ENCODE measurements at regions not wholly inside any gene's neighbourhood (a gene's known extent, or its start where the extent isn't known, plus 50 kb on each side); places are given as distances from the start of the nearest gene placed in this dataset.
"Not testable (repeated sequence)": the region's sequence is repeated elsewhere in the genome, so short reads cannot be mapped to it uniquely, and the experiment has no call there.

DNA sequence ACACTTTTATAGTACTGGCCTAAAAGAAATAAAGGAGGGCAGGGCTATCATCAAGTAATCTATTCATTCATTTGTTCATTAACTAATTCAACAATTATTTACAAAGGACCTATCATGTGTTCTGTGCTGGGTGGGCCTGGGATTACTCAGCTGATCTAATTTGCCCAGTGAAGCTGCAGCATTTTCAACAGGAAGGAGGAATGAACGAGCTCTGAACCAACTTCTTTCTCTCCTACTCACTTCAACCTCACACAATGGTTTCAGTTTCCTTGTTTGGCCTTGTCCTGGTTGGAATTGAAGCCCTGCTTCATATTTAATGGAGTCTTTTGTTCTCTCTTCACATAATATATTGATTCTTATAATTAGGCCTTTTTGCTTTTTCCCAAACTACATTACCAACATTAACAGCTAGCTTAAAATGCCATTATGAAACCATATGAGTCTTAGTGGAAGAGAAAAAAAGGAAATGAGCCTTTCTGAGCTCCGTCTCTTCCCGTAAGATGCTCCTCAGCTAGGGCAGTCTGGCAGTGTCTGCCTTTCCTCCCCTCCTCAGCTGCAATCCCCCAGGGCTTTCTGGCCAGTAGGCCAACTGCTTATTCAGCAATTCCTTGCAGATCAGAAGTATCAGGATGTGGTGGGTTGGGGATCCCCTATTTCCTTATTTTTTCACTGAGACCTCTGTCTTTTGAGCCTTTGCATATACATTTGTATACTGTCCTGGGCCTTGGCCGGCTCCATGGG lies 79.4 kb upstream of the NRN1 start (continued):
- TF ChIP-seq ZNF560 (tag by site-specific recombination; IDR thresholded peaks at IDR 0.05; ENCODE audit: borderline replicate concordance), result no peak
- TF ChIP-seq ZNF184 (tag by site-specific recombination; IDR thresholded peaks at IDR 0.05), result no peak

DNA sequence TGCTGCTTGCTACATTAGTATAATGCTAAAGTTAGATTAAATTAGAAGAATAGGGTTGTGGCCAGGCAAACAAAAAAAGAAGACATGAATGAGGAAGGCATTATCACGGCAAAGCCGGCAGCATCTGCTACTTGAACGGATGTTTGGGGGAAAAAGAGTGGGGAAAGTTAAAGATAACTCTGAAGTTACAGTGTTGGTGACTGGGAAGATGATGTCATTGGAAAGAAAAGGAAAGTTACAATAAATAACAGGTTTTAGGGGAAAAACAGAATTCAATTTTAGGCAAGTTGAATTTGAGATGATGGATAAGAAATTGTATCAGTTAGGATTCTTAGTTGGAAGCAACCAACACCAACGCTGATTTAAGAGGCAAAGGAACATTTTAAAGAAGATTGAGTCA lies 74.2 kb upstream of the NRN1 start:
- H3K9me3 ChIP-seq (ENCODE audit: control insufficient read depth, insufficient read depth, low read depth, low read length), result no peaks in the 10 kb centered on the region; the same call in 1 of the 2 replicates
- H3K27ac ChIP-seq (ENCODE audit: extremely low read depth, low read depth, low read length), result no peak overlapping the region
- H3K4me1 ChIP-seq (ENCODE audit: control insufficient read depth, insufficient read depth, low read length), result no peaks in the 10 kb centered on the region
- H3K4me3 ChIP-seq (ENCODE audit: low read depth, low read length), result no peak overlapping the region
- CTCF ChIA-PET, result no interaction called here
- POLR2A ChIA-PET, result no interaction called here
- no peak for TF ChIP-seq KLF9 (tag by site-specific recombination; IDR thresholded peaks at IDR 0.05; ENCODE audit: low read depth)
- TF ChIP-seq, protein P1, sequence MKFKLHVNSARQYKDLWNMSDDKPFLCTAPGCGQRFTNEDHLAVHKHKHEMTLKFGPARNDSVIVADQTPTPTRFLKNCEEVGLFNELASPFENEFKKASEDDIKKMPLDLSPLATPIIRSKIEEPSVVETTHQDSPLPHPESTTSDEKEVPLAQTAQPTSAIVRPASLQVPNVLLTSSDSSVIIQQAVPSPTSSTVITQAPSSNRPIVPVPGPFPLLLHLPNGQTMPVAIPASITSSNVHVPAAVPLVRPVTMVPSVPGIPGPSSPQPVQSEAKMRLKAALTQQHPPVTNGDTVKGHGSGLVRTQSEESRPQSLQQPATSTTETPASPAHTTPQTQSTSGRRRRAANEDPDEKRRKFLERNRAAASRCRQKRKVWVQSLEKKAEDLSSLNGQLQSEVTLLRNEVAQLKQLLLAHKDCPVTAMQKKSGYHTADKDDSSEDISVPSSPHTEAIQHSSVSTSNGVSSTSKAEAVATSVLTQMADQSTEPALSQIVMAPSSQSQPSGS (tag by site-specific recombination; IDR thresholded peaks at IDR 0.05; ENCODE audit: low read depth), result 0 out of 2 replicates have a peak, but pooled peaks have one; percentile 12
- no peaks in the 10 kb centered on the region for H3K36me3 ChIP-seq (ENCODE audit: control insufficient read depth in 2 of 2, insufficient read depth in 1 of 2, low read length in 2 of 2)

DNA sequence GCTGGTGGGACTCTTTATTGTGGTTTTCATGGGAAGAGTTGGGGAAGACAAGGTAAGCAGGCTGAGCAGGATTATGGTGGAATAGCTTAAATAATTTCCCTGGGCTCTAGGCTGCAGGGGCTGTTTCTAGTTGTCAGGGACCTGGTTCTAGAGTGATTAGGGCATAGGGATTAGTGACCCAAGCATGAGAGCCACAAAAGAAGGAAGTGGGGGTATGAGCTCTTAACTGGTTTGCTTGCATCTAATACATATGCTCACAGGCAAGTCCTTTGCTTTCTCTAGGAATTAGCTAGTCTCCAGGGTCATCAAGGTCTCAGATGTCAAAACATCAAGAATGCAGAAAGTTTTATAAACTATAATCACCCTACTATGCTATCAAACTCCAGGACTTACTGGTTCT lies 67.5 kb upstream of the NRN1 start:
- ChIA-PET CTCF (interaction anchor here (1.1 kb wide), 1 partner anchor 17 kb away, joined by 4 read pairs; no protein-coding TSS in a partner anchor), POLR2A (no interaction called here)
- Histone ChIP-seq H3K27ac (ENCODE audit: extremely low read depth, low read depth, low read length) (no peak overlapping the region), H3K9me3 (ENCODE audit: control insufficient read depth, insufficient read depth, low read depth, low read length) (no peaks in the 10 kb centered on the region; the same call in 1 of the 2 replicates), H3K36me3 (ENCODE audit: control insufficient read depth in 2 of 2, insufficient read depth in 1 of 2, low read length in 2 of 2) (no peaks in the 10 kb centered on the region), H3K4me3 (ENCODE audit: low read depth, low read length) (no peak overlapping the region), H3K4me1 (ENCODE audit: control insufficient read depth, insufficient read depth, low read length) (no peaks in the 10 kb centered on the region)
- TF ChIP-seq ZNF202 (tag by site-specific recombination; IDR thresholded peaks at IDR 0.05; ENCODE audit: borderline replicate concordance) (no peak), ZNF24 (tag by site-specific recombination; IDR thresholded peaks at IDR 0.05) (no peak), ZNF211 (tag by site-specific recombination; IDR thresholded peaks at IDR 0.05; ENCODE audit: low read depth) (no peak), ZNF501 (tag by site-specific recombination; IDR thresholded peaks at IDR 0.05) (no peak), ZFP69B (tag by site-specific recombination; IDR thresholded peaks at IDR 0.05) (no peak), ZNF521 (tag by site-specific recombination; IDR thresholded peaks at IDR 0.05) (no peak), ZNF133 (tag by site-specific recombination; IDR thresholded peaks at IDR 0.05) (no peak), KLF1 (tag by site-specific recombination; IDR thresholded peaks at IDR 0.05) (no peak)
- TF ChIP-seq, protein P2, sequence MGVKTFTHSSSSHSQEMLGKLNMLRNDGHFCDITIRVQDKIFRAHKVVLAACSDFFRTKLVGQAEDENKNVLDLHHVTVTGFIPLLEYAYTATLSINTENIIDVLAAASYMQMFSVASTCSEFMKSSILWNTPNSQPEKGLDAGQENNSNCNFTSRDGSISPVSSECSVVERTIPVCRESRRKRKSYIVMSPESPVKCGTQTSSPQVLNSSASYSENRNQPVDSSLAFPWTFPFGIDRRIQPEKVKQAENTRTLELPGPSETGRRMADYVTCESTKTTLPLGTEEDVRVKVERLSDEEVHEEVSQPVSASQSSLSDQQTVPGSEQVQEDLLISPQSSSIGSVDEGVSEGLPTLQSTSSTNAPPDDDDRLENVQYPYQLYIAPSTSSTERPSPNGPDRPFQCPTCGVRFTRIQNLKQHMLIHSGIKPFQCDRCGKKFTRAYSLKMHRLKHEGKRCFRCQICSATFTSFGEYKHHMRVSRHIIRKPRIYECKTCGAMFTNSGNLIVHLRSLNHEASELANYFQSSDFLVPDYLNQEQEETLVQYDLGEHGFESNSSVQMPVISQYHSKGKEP (tag by site-specific recombination; IDR thresholded peaks at IDR 0.05), result no peak

DNA sequence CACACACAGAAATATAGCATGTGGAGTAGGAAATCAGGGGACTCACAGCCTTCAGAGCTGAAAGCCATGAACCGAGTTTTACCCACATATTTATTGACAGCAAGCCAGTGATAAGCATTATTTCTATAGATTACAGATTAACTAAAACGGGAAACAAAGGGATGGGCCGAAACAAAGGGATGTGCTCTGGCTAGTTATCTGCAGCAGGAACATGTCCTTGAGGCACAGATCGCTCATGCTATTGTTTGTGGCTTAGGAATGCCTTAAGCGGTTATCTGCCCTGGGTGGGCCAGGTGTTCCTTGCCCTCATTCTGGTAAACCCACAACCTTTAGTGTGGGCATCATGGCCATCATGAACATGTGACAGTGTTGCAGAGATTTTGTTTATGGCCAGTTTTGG lies 61.4 kb upstream of the NRN1 start:
- H3K4me1 ChIP-seq (ENCODE audit: control insufficient read depth, insufficient read depth, low read length); H3K36me3 ChIP-seq (ENCODE audit: control insufficient read depth in 2 of 2, insufficient read depth in 1 of 2, low read length in 2 of 2); H3K27ac ChIP-seq (ENCODE audit: extremely low read depth, low read depth, low read length); H3K9me3 ChIP-seq (ENCODE audit: control insufficient read depth, insufficient read depth, low read depth, low read length); H3K4me3 ChIP-seq (ENCODE audit: low read depth, low read length); POLR2A ChIA-PET: not testable (repeated sequence)
- CTCF ChIA-PET, result interaction anchor here (0.8 kb wide), 1 partner anchor 61 kb away, joined by 3 read pairs; no protein-coding TSS in a partner anchor

DNA sequence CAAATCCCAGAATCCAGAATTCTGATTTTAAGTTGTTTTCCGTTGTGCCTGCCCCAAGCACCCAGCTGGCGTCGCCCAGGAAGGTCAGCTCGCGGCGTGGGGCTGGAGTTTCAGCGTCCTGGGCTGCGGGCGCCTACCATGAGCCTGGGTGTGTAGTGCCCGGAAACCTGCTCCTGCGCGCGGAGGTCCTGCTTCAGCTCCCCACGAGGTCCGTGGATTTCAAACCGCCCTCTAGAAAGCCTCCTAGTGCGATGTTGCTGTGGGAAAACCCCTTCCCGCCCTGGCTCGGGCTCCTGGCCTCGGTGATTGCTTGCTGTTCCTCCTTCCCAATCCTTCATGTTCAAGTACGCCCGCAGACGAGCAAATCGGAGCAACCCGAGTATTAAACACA lies 51.3 kb upstream of the NRN1 start:
- Histone ChIP-seq H3K36me3 (ENCODE audit: control insufficient read depth in 2 of 2, insufficient read depth in 1 of 2, low read length in 2 of 2) (no peaks in the 10 kb centered on the region), H3K4me1 (ENCODE audit: control insufficient read depth, insufficient read depth, low read length) (no peaks in the 10 kb centered on the region), H3K4me3 (ENCODE audit: low read depth, low read length) (no peak overlapping the region), H3K27ac (ENCODE audit: extremely low read depth, low read depth, low read length) (no peak overlapping the region), H3K9me3 (ENCODE audit: control insufficient read depth, insufficient read depth, low read depth, low read length) (no peaks in the 10 kb centered on the region; the same call in 1 of the 2 replicates)
- ChIA-PET POLR2A (no interaction called here), CTCF (interaction anchor here (0.6 to 3.7 kb wide), 11 partner anchors 46 to 493 kb away, joined by 3 to 42 read pairs (median 5); no protein-coding TSS in a partner anchor)
- TF ChIP-seq ZNF837 (tag by site-specific recombination; IDR thresholded peaks at IDR 0.05), result no peak
- no peak for TF ChIP-seq ZNF404 (tag by site-specific recombination; IDR thresholded peaks at IDR 0.05)

Data from HEK293 (cell line).